Loucy (cell line): ENCODE measurements at regions not wholly inside any gene's neighbourhood (a gene's known extent, or its start where the extent isn't known, plus 50 kb on each side); places are given as distances from the start of the nearest gene placed in this dataset.

Experiments used
- H2AFZ ChIP-seq: fragments of 200-600 bp; sonication (generic); 2 replicates; pipeline ENCODE4 v1.6.0; 2016; ENCODE audit warnings: antibody characterized with exemption, mild to moderate bottlenecking, low read length, moderate library complexity
- H3F3A ChIP-seq: fragments of 200-600 bp; 2 replicates; pipeline ENCODE4 v1.6.0; 2016; ENCODE audit warnings: antibody characterized with exemption, low read depth, mild to moderate bottlenecking
- H3K27me3 ChIP-seq: fragments of 200-600 bp; sonication (generic); 2 replicates; pipeline ENCODE4 v1.6.1; 2014; ENCODE audit warnings: low read length, mild to moderate bottlenecking; ENCODE audit not compliant: insufficient read depth, poor library complexity, severe bottlenecking
- H3K36me3 ChIP-seq: fragments of 200-600 bp; sonication (generic); 2 replicates; pipeline ENCODE4 v1.6.1; 2016; ENCODE audit warnings: low read length; ENCODE audit not compliant: insufficient read depth
- H3K4me1 ChIP-seq: fragments of 200-600 bp; sonication (generic); 2 replicates; pipeline ENCODE4 v1.5.1; 2014; ENCODE audit warnings: low read length, mild to moderate bottlenecking; ENCODE audit not compliant: insufficient read depth, poor library complexity, severe bottlenecking
- H3K4me2 ChIP-seq: fragments of 200-600 bp; sonication (generic); 2 replicates; pipeline ENCODE4 v1.6.0; 2014; ENCODE audit warnings: antibody characterized with exemption, low read length, low read depth, mild to moderate bottlenecking; ENCODE audit not compliant: poor library complexity, severe bottlenecking
- H3K4me3 ChIP-seq: fragments of 200-600 bp; sonication (generic); 2 replicates; pipeline ENCODE4 v1.5.1; 2014; ENCODE audit warnings: low read length, mild to moderate bottlenecking, mixed read lengths; ENCODE audit not compliant: poor library complexity, severe bottlenecking
- H3K79me2 ChIP-seq: fragments of 200-600 bp; sonication (generic); 2 replicates; pipeline ENCODE4 v1.6.1; 2014; ENCODE audit warnings: low read length; ENCODE audit not compliant: insufficient read depth
- H3K9ac ChIP-seq: fragments of 200-600 bp; sonication (generic); 2 replicates; pipeline ENCODE4 v1.6.0; 2014; ENCODE audit warnings: mild to moderate bottlenecking, low read depth, low read length, moderate library complexity; ENCODE audit not compliant: poor library complexity, severe bottlenecking
- H3K9me2 ChIP-seq: fragments of 200-600 bp; sonication (generic); replicated peaks from 2 replicates; pipeline ENCODE4 v1.6.1; 2016; ENCODE audit warnings: low read depth, low read length, mixed read lengths
- H3K9me3 ChIP-seq: fragments of 200-600 bp; sonication (generic); 2 replicates; pipeline ENCODE4 v1.6.1; 2014; ENCODE audit warnings: mild to moderate bottlenecking, antibody characterized with exemption, low read length, low read depth; ENCODE audit not compliant: insufficient read depth
- H4K20me1 ChIP-seq: fragments of 200-600 bp; sonication (generic); 2 replicates; pipeline ENCODE4 v1.6.0; 2014; ENCODE audit warnings: antibody characterized with exemption, low read length, mild to moderate bottlenecking; ENCODE audit not compliant: insufficient read depth, poor library complexity, severe bottlenecking
- CTCF ChIP-seq: fragments of 200-600 bp; sonication (generic); conservative IDR thresholded peaks from 2 replicates; pipeline ENCODE4 v1.5.1; 2014; ENCODE audit warnings: mild to moderate bottlenecking, antibody characterized with exemption, low read length
- EZH2phosphoT487 ChIP-seq: fragments of 200-600 bp; IDR thresholded peaks from 2 replicates; pipeline ENCODE4 v1.6.1; 2018; ENCODE audit warnings: antibody characterized with exemption, mild to moderate bottlenecking, moderate library complexity, borderline replicate concordance

- Histone ChIP-seq H3K9me3 (no peaks in the 10 kb centered on the region), H3K9me2 (no peaks in the 10 kb centered on the region), H3K4me3 (no peak overlapping the region), H3K4me2 (no peak overlapping the region), H3K79me2 (peaks cover 45% of the 10 kb centered on the region), H3F3A (no peaks in the 10 kb centered on the region), H2AFZ (no peak overlapping the region), H3K9ac (no peak overlapping the region), H4K20me1 (no peaks in the 10 kb centered on the region), H3K27me3 (no peaks in the 10 kb centered on the region), H3K4me1 (peaks cover 34% of the 10 kb centered on the region), H3K36me3 (no peaks in the 10 kb centered on the region)
- TF ChIP-seq EZH2phosphoT487 (no peak), CTCF (no peak)
Observed at GRCh38 chr12:24535334-24536069, 413.4 kb downstream of the BCAT1 start.

- Histone ChIP-seq H3K27me3 (no peaks in the 10 kb centered on the region), H3K9me3 (no peaks in the 10 kb centered on the region), H3K79me2 (peaks cover 43% of the 10 kb centered on the region), H3K9me2 (no peaks in the 10 kb centered on the region), H4K20me1 (no peaks in the 10 kb centered on the region), H3F3A (no peaks in the 10 kb centered on the region), H2AFZ (no peak overlapping the region), H3K4me3 (no peak overlapping the region), H3K36me3 (no peaks in the 10 kb centered on the region), H3K9ac (no peak overlapping the region), H3K4me2 (no peak overlapping the region), H3K4me1 (peaks cover 34% of the 10 kb centered on the region)
- TF ChIP-seq CTCF (0 out of 2 replicates have a peak, but pooled peaks have one; percentile 13), EZH2phosphoT487 (no peak)
Observed at GRCh38 chr12:24534622-24535021, 414.3 kb downstream of the BCAT1 start.

GRCh38 chr12:24533716-24534352 lies 415.1 kb downstream of the BCAT1 start:
- Histone ChIP-seq H3K4me2 (no peak overlapping the region), H3K79me2 (peaks cover 47% of the 10 kb centered on the region), H2AFZ (no peak overlapping the region), H3K9me3 (no peaks in the 10 kb centered on the region), H3K4me3 (no peak overlapping the region), H3K9me2 (no peaks in the 10 kb centered on the region), H3K27me3 (no peaks in the 10 kb centered on the region), H3K36me3 (no peaks in the 10 kb centered on the region), H3F3A (no peaks in the 10 kb centered on the region), H3K4me1 (peaks cover 34% of the 10 kb centered on the region), H4K20me1 (no peaks in the 10 kb centered on the region), H3K9ac (no peak overlapping the region)
- TF ChIP-seq CTCF (no peak), EZH2phosphoT487 (no peak)
